GM12801 (cell line): ENCODE measurements at regions not wholly inside any gene's neighbourhood (a gene's known extent, or its start where the extent isn't known, plus 50 kb on each side); places are given as distances from the start of the nearest gene placed in this dataset.

ENCODE experiments used
- CTCF ChIP-seq: IDR thresholded peaks from one replicate; pipeline ENCODE4 v1.5.1; 2011; ENCODE audit warnings: control low read depth; ENCODE audit not compliant: insufficient read length; ENCODE audit errors: extremely low read depth

GRCh38 chr9:105864248-105864898 lies 170.0 kb downstream of the TMEM38B start:
- no peak for TF ChIP-seq CTCF

- TF ChIP-seq CTCF, result no peak
These were observed 170.9 kb downstream of the TMEM38B start for GRCh38 chr9:105865285-105865684.

GRCh38 chr9:105871540-105871939 lies 177.2 kb downstream of the TMEM38B start:
- TF ChIP-seq CTCF, result no peak

- TF ChIP-seq CTCF, result no peak
These were observed 179.5 kb downstream of the TMEM38B start for GRCh38 chr9:105873801-105874200.

- TF ChIP-seq CTCF, result no peak
These were observed 183.4 kb downstream of the TMEM38B start for GRCh38 chr9:105877721-105878120.

GRCh38 chr9:105879181-105879580 lies 184.8 kb downstream of the TMEM38B start:
- no peak for TF ChIP-seq CTCF

- TF ChIP-seq CTCF, result no peak
These were observed 186.2 kb downstream of the TMEM38B start for GRCh38 chr9:105880517-105880916.

GRCh38 chr9:105881021-105881420 lies 186.7 kb downstream of the TMEM38B start:
- no peak for TF ChIP-seq CTCF
